Prostate gland (tissue), 2 donors: ENCODE measurements at regions not wholly inside any gene's neighbourhood (a gene's known extent, or its start where the extent isn't known, plus 50 kb on each side); places are given as distances from the start of the nearest gene placed in this dataset.

Experiments used
- DNase-seq: peaks from one replicate; pipeline ENCODE4 v3.0.0-alpha.2; 2019; ENCODE audit warnings: low spot score
- H3K27ac ChIP-seq, 2 donors: fragments of 200-600 bp; sonication (generic); 2 replicates each; pipeline ENCODE4 v1.5.1; 2017 to 2019
- H3K27me3 ChIP-seq: fragments of 200-600 bp; sonication (generic); replicated peaks from 2 replicates; pipeline ENCODE4 v1.5.1; 2019; ENCODE audit not compliant: insufficient read depth
- H3K36me3 ChIP-seq, 2 donors: fragments of 200-600 bp; sonication (generic); 1 replicate in 1 of 2; 2 replicates in 1 of 2; pipeline versions ENCODE4 v1.5.1 to v1.8.1; 2017 to 2019
- H3K4me1 ChIP-seq: fragments of 200-600 bp; sonication (generic); replicated peaks from 2 replicates; pipeline ENCODE4 v1.5.1; 2019
- H3K4me3 ChIP-seq, 2 donors: fragments of 200-600 bp; sonication (generic); 2 replicates each; pipeline ENCODE4 v1.5.1; 2017 to 2019
- H3K9me3 ChIP-seq: fragments of 200-600 bp; sonication (generic); 2 replicates; pipeline ENCODE4 v1.5.1; 2017
- CTCF ChIP-seq, 4 experiments: fragments of 200-600 bp in 2 of 4; fragments of 450-650 bp in 2 of 4; sonication (generic) in 2 of 4; IDR thresholded peaks; 1 replicate in 3 of 4; 2 replicates in 1 of 4; pipeline ENCODE4 v1.5.1; 2016 to 2019; ENCODE audit warnings: antibody characterized with exemption in 4 of 4, mild to moderate bottlenecking in 2 of 4, moderate library complexity in 2 of 4
- POLR2A ChIP-seq: fragments of 450-650 bp; IDR thresholded peaks from one replicate; pipeline ENCODE4 v1.6.1; 2016; ENCODE audit warnings: antibody characterized with exemption, mild to moderate bottlenecking
- POLR2AphosphoS5 ChIP-seq: sonication (generic); formaldehyde crosslinking; IDR thresholded peaks from one replicate; pipeline ENCODE4 v1.6.1; 2017; ENCODE audit warnings: antibody characterized with exemption
- WGBS: methylation state at CpG from one replicate; pipeline ENCODE4 v1.1.5; 2018; 5-methylcytosine and 5-hydroxymethylcytosine counted together
- intact Hi-C: fragments of 100-400 bp; cut with DNase I; formaldehyde crosslinking; loops from one replicate; pipeline ENCODE4 v1.14.2; 2022

DNA sequence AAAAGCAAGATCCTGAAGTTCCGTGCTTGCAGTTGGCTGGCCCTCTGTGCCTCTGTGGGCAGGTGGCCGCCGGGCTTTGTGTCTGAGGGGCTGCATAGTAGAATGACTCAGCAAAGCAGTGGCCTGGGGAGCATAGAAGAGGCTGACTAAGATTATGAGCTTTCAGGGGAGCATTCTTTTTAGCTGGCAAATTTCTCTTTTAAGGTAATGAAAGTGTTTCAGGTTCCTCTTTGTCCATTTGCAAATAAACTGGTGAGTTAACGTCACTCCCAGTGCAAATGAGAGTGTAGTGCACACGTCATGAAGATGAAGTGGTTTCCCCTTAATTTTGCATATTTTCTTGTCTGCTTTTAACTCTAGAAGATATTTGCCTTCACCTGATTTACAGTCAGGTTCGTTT is 98.6 kb downstream of the BCL2L11 start:
- intact Hi-C loops = no loop called here
- no peak overlapping the region for H3K4me3 ChIP-seq
- no peaks in the 10 kb centered on the region for H3K4me1 ChIP-seq
- H3K27ac ChIP-seq = no peak overlapping the region
- H3K9me3 ChIP-seq = no peaks in the 10 kb centered on the region
- WGBS = 71% methylated on average over 6 of the region's 6 CpGs
- no peak for DNase-seq
- H3K36me3 ChIP-seq = no peaks in the 10 kb centered on the region
- no peak for TF ChIP-seq CTCF (IDR thresholded peaks at IDR 0.05)
- no peaks in the 10 kb centered on the region for H3K27me3 ChIP-seq

DNA sequence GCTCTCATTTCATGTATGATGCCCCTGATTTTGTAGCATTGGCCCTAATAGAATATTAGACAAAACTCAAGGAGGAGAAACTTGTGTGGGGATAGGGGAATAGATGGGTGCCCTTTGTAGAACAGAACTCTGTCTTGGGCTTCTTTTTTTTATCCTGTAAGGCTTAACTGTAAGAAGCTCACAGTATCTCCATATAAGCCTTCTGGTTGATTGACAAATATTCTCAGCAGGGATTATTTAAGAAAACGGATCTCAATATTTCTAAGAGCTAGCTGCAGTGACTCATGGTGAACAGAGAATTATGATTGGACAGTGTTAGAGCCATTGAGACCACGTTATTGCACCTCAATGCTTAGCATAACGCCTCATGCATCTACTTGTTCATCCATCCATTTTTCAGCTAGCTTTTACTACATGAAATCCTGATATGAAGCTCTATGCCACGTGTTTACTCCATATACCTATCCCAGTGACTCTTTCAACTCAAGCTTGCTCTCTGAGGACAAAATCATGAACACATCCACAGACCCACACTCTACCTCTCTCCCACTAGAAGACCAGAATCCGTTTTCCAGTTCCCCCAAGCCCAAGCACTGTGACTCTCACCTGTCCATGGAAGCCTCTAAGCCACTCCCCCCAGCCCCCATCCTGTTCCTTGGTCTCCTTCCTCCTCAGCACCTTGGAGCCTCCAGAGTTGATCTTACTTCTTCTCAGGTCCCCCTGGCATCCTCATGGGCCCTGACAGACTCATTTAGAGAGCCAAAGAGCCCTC is 99.2 kb downstream of the BCL2L11 start:
- no peak for DNase-seq
- H3K27ac ChIP-seq = no peak overlapping the region
- no peaks in the 10 kb centered on the region for H3K36me3 ChIP-seq
- no peaks in the 10 kb centered on the region for H3K27me3 ChIP-seq
- H3K4me3 ChIP-seq = no peak overlapping the region
- 91% methylated on average over 5 of the region's 5 CpGs for WGBS
- H3K9me3 ChIP-seq = no peaks in the 10 kb centered on the region
- no peak for TF ChIP-seq POLR2A
- TF ChIP-seq POLR2AphosphoS5 = no peak
- TF ChIP-seq CTCF (IDR thresholded peaks at IDR 0.05) = no peak
- intact Hi-C loops = no loop called here
- no peaks in the 10 kb centered on the region for H3K4me1 ChIP-seq

GRCh38 chr2:111220962-111221361 is 100.2 kb downstream of the BCL2L11 start:
- intact Hi-C loops = no loop called here
- Histone ChIP-seq H3K36me3 (no peaks in the 10 kb centered on the region), H3K27me3 (no peaks in the 10 kb centered on the region), H3K4me3 (no peak overlapping the region), H3K9me3 (no peaks in the 10 kb centered on the region), H3K4me1 (no peaks in the 10 kb centered on the region), H3K27ac (no peak overlapping the region)
- no peak for TF ChIP-seq CTCF (IDR thresholded peaks at IDR 0.05)
- TF ChIP-seq POLR2A = no peak
- no peak for TF ChIP-seq POLR2AphosphoS5
- DNase-seq = no peak
- WGBS = 84% methylated on average over 1 of the region's 1 CpG

DNA sequence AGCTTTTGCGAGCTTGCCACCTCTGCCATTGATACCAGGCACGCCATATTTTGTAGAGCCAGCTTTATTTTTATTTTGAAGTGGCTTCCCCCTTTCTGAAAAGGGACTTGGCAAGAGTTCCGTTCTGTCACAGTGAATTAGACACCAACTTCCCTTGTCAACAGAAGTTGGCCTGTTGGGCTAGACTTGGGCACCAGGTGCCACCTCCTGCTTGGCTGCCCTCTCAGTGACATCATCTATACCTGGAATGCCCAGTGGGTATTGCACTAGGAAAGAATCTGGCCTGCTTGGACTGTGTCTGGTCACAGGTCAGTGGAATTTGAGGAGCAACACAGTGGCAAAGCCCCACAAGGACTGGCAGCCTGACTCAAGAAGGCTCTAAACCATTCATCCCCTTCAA is 101.0 kb downstream of the BCL2L11 start:
- WGBS = 58% methylated on average over 3 of the region's 3 CpGs
- Histone ChIP-seq H3K4me1 (no peaks in the 10 kb centered on the region), H3K4me3 (no peak overlapping the region), H3K27me3 (no peaks in the 10 kb centered on the region), H3K27ac (no peak overlapping the region), H3K9me3 (no peaks in the 10 kb centered on the region), H3K36me3 (no peaks in the 10 kb centered on the region)
- TF ChIP-seq POLR2AphosphoS5 = no peak
- no peak for TF ChIP-seq POLR2A
- TF ChIP-seq CTCF (IDR thresholded peaks at IDR 0.05) = no peak
- DNase-seq = no peak
- intact Hi-C loops = no loop called here

GRCh38 chr2:111222204-111222866 is 101.6 kb downstream of the BCL2L11 start:
- H3K4me3 ChIP-seq = no peak overlapping the region
- H3K9me3 ChIP-seq = no peaks in the 10 kb centered on the region
- no peaks in the 10 kb centered on the region for H3K36me3 ChIP-seq
- no peak for TF ChIP-seq CTCF (IDR thresholded peaks at IDR 0.05)
- TF ChIP-seq POLR2A = no peak
- no peak for TF ChIP-seq POLR2AphosphoS5
- intact Hi-C loops = no loop called here
- H3K27ac ChIP-seq = no peak overlapping the region
- no peak for DNase-seq
- H3K4me1 ChIP-seq = no peaks in the 10 kb centered on the region
- H3K27me3 ChIP-seq = no peaks in the 10 kb centered on the region
- WGBS = 64% methylated on average over 3 of the region's 3 CpGs
